HCT116 (cell line): ENCODE measurements at regions not wholly inside any gene's neighbourhood (a gene's known extent, or its start where the extent isn't known, plus 50 kb on each side); places are given as distances from the start of the nearest gene placed in this dataset.

Experiments used
- CTCF ChIP-seq, 3 experiments: fragments of 200-600 bp in 1 of 3; sonication (generic) in 1 of 3; IDR thresholded peaks in 2 of 3; conservative IDR thresholded peaks in 1 of 3; 2 replicates each; pipeline ENCODE4 v1.5.1; 2012 to 2017; ENCODE audit warnings: low read depth in 2 of 3, low read length in 2 of 3, antibody characterized with exemption in 1 of 3, borderline replicate concordance in 1 of 3, control low read depth in 1 of 3, mild to moderate bottlenecking in 1 of 3, mixed read lengths in 1 of 3, mixed run types in 1 of 3, moderate library complexity in 1 of 3; ENCODE audit not compliant: insufficient read depth in 1 of 3
- EZH2 ChIP-seq: fragments of 200-600 bp; sonication (generic); IDR thresholded peaks from 2 replicates; pipeline ENCODE4 v1.6.1; 2017; ENCODE audit warnings: antibody characterized with exemption, mixed run types
- EZH2phosphoT487 ChIP-seq: fragments of 200-600 bp; IDR thresholded peaks from 2 replicates; pipeline ENCODE4 v1.6.1; 2018; ENCODE audit warnings: antibody characterized with exemption, borderline replicate concordance
- POLR2A ChIP-seq: IDR thresholded peaks from 2 replicates; pipeline ENCODE4 v1.7.0; 2011; ENCODE audit warnings: borderline replicate concordance; ENCODE audit not compliant: insufficient read depth, insufficient read length; ENCODE audit errors: extremely low read depth
- POLR2AphosphoS5 ChIP-seq: IDR thresholded peaks from 2 replicates; pipeline ENCODE4 v1.6.1; 2011; ENCODE audit warnings: mild to moderate bottlenecking, low read depth, low read length, moderate library complexity
- RAD21 ChIP-seq: IDR thresholded peaks from 2 replicates; pipeline ENCODE4 v1.6.1; 2012; ENCODE audit warnings: low read depth, mild to moderate bottlenecking
- REST ChIP-seq: IDR thresholded peaks from 2 replicates; pipeline ENCODE4 v1.6.1; 2012; ENCODE audit warnings: low read depth
- SIN3A ChIP-seq: IDR thresholded peaks from 2 replicates; pipeline ENCODE4 v1.6.1; 2012; ENCODE audit warnings: low read depth
- TCF7L2 ChIP-seq: IDR thresholded peaks from 2 replicates; pipeline ENCODE4 v1.7.0; 2011; ENCODE audit warnings: borderline replicate concordance, inconsistent platforms; ENCODE audit not compliant: insufficient read depth, insufficient read length; ENCODE audit errors: extremely low read depth
- YY1 ChIP-seq: IDR thresholded peaks from 2 replicates; pipeline ENCODE4 v1.6.1; 2011; ENCODE audit warnings: low read length, low read depth, moderate library complexity, mild to moderate bottlenecking; ENCODE audit not compliant: insufficient replicate concordance; ENCODE audit errors: extremely low read depth

- no peak for TF ChIP-seq POLR2A
- TF ChIP-seq EZH2, result no peak
- no peak for TF ChIP-seq CTCF (IDR thresholded peaks at IDR 0.05 in 2 of 3, conservative IDR thresholded peaks at IDR 0.05 in 1 of 3; ENCODE audit: borderline replicate concordance in 1 of 3, insufficient read depth in 1 of 3, low read depth in 2 of 3, low read length in 2 of 3)
- no peak for TF ChIP-seq POLR2AphosphoS5
- no peak for TF ChIP-seq TCF7L2
- no peak for TF ChIP-seq SIN3A
- TF ChIP-seq EZH2phosphoT487, result no peak
- TF ChIP-seq YY1, result no peak
- no peak for TF ChIP-seq RAD21
- TF ChIP-seq REST, result no peak
Measured at GRCh38 chr3:44019736-44020135, 221.9 kb upstream of the TOPAZ1 start.
